NCI-H1436 (cell line): ENCODE measurements at regions not wholly inside any gene's neighbourhood (a gene's known extent, or its start where the extent isn't known, plus 50 kb on each side); places are given as distances from the start of the nearest gene placed in this dataset.

ENCODE experiments used
- DNase-seq: peaks from one replicate; lab custom pipeline; 2025; lab: John Stamatoyannopoulos, UW

GRCh38 chr21:22416555-22416954 is 1418.3 kb downstream of the NCAM2 start:
- DNase-seq: no peak

GRCh38 chr21:22421416-22422180 is 1423.4 kb downstream of the NCAM2 start:
- no peak for DNase-seq

GRCh38 chr21:22438428-22439086 is 1440.3 kb downstream of the NCAM2 start:
- no peak for DNase-seq

- DNase-seq: no peak
Observed at GRCh38 chr21:22444990-22445389, 1446.8 kb downstream of the NCAM2 start.

- DNase-seq: no peak
Observed at GRCh38 chr21:22450507-22450906, 1452.3 kb downstream of the NCAM2 start.

- no peak for DNase-seq
Observed at GRCh38 chr21:22456241-22456640, 1458.0 kb downstream of the NCAM2 start.

- DNase-seq: no peak
Observed at GRCh38 chr21:22468893-22469292, 1470.7 kb downstream of the NCAM2 start.

- no peak for DNase-seq
Observed at GRCh38 chr21:22474403-22474802, 1476.2 kb downstream of the NCAM2 start.

- no peak for DNase-seq
Observed at GRCh38 chr21:22476214-22476613, 1478.0 kb downstream of the NCAM2 start.

- DNase-seq: no peak
Observed at GRCh38 chr21:22476726-22477646, 1478.8 kb downstream of the NCAM2 start.

GRCh38 chr21:22490049-22490448 is 1491.8 kb downstream of the NCAM2 start:
- no peak for DNase-seq

- no peak for DNase-seq
Observed at GRCh38 chr21:22516230-22516629, 1518.0 kb downstream of the NCAM2 start.

- DNase-seq: no peak
Observed at GRCh38 chr21:22535630-22536029, 1537.4 kb downstream of the NCAM2 start.

- DNase-seq: no peak
Observed at GRCh38 chr21:22536509-22536908, 1538.3 kb downstream of the NCAM2 start.

- DNase-seq: no peak
Observed at GRCh38 chr21:22544747-22545146, 1546.5 kb downstream of the NCAM2 start.

- DNase-seq: no peak
Observed at GRCh38 chr21:22552390-22552789, 1554.2 kb downstream of the NCAM2 start.

GRCh38 chr21:22554690-22555316 is 1556.6 kb downstream of the NCAM2 start:
- DNase-seq: no peak

GRCh38 chr21:22556829-22557228 is 1558.6 kb downstream of the NCAM2 start:
- no peak for DNase-seq

GRCh38 chr21:22561946-22562345 is 1563.7 kb downstream of the NCAM2 start:
- no peak for DNase-seq

- DNase-seq: no peak
Observed at GRCh38 chr21:22573834-22574233, 1575.6 kb downstream of the NCAM2 start.

GRCh38 chr21:22575165-22575584 is 1577.0 kb downstream of the NCAM2 start:
- DNase-seq: no peak

GRCh38 chr21:22579741-22580140 is 1581.5 kb downstream of the NCAM2 start:
- DNase-seq: no peak
